GM12874 (cell line): ENCODE measurements at regions not wholly inside any gene's neighbourhood (a gene's known extent, or its start where the extent isn't known, plus 50 kb on each side); places are given as distances from the start of the nearest gene placed in this dataset.

Experiments
- TF ChIP-seq, protein P1 (sequence below): IDR thresholded peaks from 2 replicates; pipeline ENCODE4 v1.5.1; 2011; ENCODE audit warnings: low read depth, mild to moderate bottlenecking, control low read depth, low read length, moderate library complexity; ENCODE audit not compliant: insufficient read depth

DNA sequence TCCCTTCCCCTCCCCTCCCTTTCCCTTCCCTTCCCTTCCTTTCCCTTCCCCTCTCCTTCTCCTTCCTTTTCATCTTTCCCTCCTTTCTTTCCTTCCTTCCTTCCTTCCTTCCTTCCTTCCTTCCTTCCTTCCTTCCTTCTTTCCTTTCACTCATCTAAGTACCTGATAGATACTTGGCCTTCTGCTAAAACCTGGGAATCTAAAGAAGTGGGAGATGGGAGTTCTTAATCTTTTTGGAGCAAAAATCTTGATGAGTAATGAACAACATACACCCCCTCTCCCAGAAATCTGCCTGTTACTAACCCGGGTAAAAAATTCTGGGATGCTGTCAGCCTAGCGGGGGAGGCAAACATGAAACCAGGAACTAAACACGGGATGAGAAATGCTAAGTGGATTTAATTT lies 100.7 kb downstream of the VEGFA start:
- TF ChIP-seq, protein P1, sequence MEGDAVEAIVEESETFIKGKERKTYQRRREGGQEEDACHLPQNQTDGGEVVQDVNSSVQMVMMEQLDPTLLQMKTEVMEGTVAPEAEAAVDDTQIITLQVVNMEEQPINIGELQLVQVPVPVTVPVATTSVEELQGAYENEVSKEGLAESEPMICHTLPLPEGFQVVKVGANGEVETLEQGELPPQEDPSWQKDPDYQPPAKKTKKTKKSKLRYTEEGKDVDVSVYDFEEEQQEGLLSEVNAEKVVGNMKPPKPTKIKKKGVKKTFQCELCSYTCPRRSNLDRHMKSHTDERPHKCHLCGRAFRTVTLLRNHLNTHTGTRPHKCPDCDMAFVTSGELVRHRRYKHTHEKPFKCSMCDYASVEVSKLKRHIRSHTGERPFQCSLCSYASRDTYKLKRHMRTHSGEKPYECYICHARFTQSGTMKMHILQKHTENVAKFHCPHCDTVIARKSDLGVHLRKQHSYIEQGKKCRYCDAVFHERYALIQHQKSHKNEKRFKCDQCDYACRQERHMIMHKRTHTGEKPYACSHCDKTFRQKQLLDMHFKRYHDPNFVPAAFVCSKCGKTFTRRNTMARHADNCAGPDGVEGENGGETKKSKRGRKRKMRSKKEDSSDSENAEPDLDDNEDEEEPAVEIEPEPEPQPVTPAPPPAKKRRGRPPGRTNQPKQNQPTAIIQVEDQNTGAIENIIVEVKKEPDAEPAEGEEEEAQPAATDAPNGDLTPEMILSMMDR: no peak

DNA sequence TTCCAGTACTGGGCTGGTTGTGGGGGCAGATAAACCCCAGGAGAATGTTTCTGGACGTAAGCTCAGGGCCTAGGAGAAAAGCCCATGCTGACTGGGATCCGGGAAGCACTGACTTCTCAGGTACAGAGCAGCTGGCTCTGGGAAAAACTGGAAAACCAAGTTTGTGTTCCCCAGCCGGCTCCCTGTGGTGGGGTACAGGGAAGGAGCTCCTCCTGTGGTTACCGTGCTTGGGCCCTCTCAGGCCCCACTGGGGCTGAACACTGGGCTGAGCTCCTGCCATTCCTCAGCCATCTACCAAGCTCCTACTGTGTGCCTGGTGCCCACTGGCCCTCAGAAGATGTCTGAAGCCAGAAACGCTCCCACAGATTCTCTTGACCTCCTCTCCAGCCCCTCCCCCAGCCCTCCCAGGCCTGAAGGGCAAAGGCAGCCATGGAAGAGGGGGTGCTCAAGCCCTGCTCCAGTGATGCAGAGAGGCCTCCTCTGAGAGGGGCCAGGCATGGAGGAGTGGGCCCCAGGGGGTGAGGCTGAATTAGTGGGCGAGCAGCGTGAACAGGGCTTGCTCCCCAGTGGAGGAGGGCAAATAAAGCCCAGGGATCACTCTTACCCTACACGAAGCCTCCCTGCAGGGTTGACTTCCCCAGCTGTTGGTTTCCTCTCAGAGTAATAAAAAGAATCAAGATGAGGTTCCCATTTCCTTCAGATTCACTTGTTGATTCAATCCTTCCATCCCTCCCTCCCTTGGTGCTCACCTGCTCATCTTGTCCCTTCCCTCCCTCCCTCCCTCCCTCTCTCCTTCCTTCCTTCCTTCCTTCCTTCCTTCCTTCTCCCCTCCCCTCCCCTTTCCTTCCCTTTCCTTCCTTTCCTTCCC lies 100.0 kb downstream of the VEGFA start:
- TF ChIP-seq, protein P1: no peak

DNA sequence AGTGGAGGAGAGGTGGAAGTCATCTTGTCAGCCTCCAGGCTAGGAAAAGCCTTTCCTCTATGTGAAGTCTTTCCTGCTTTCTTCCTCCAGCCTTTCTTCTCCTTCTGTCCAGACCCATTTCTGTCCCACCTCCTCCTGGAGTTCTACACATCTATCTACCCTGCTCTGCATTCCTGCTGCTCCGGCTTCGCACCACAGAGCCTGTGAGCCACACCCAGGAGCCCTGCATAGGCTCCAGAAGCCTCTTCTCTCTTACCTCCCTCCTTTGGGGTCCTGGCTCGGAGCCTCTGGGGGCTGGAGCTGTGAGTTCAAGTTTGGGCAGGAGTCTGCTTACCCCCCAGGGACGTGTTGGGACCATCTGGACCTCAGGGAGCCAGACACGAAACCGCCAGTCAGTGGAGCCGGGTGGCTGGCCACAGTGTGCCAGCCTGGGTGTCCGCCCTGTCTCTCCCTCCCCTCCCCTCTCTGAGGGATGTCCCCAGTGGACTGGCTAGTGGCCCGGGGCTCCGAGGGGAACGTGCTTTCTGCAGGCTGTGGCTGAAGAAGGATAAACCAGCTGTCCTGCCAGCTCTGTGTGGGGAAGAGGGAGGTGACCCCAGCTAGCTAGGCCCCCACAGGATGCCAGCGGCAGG lies 99.2 kb downstream of the VEGFA start:
- TF ChIP-seq, protein P1: no peak

DNA sequence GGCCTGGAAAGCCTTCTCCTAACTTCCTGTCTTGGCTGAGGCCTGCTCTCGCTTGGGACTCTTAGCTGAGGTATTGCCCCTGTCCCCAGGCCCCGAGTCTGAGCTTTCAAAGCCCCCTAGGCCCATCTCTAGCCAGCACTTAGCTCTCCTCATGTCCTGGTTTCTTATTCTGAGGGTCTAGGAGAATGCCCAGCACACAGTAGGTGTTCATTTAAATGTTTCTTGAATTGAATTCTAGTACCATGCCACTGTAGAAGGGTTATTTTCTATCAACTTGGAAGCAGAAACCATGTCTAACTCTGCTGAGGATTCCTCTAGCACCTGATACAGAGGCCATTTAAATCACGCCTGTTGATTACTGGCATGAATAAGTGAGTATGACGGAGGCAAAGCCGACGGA lies 98.5 kb downstream of the VEGFA start:
- TF ChIP-seq, protein P1: no peak

DNA sequence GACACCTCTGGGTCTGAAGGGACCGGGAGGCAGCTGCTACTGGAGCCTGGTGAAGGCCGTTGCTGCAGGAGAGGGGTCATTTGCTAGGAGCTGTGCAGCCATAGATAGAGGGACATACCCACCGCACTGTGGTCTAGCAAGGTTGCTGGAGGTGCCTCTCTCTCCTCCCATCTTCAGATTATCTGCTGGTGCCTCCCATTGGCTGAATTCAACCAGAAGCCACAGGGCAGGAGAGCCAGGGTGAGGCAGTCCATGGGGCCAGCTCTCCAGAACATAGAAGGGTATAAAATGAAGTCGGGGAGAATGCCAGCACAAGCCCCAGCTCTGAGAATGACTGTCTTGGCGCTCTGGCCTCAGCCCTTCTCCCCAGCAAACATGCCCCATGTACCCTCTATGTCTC lies 98.0 kb downstream of the VEGFA start:
- TF ChIP-seq, protein P1: no peak

DNA sequence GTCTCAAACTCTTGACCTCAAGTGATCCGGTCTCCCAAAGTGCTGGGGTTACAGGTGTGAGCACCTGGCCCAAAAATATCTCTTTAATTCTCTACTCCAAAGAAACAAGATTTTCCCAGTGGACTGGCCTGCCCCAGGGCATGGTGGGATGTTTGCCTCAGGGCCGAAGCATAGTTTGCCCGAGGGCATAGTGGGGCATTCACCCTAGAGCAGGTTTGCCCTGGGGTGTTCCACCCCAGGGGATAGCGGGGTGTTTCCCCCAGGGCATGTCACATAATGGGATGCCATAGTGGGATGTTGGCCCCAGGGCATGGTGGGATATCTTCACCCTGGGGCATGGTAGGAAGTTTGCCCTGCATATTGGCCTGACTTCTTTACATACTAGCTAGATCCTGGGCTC lies 97.2 kb downstream of the VEGFA start:
- TF ChIP-seq, protein P1: no peak

DNA sequence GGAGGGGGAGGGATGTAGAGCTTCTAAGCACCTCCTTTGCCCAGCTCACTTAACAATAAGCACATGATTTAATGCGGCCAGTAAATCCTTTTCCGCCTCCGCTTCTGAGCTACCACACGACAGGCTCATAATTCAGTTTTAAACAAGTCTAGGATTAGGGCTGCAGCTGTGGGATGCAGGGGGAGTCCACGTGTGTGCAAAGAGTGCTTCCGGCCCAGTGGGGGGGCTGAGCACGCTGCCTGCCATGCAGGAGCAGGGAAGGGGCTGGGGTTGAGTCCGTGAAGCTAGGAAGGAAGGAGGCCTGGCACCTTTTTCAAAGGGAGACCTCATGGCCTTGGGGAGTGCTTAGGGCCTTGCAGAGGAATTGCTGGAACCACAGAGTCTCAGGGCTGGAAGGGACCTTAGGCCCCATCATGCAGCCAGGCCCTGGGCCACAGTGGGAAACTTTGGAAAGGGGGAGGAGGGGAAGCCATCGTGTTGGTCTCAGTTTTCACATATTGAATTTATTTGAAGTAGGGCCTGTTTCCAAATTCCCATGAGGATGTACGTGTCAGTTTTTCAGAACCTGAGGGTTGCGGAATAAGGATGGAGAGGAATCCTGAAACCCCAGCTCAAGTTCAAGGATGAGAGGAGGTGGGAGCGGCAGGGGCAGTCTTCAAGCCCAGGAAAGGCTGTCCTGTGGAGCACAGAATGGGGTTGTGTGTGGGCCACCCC lies 96.1 kb downstream of the VEGFA start:
- TF ChIP-seq, protein P1: no peak
